WI38 (cell line): ENCODE measurements at regions not wholly inside any gene's neighbourhood (a gene's known extent, or its start where the extent isn't known, plus 50 kb on each side); places are given as distances from the start of the nearest gene placed in this dataset.

Experiments used
- H3K4me3 ChIP-seq: 2 replicates; pipeline ENCODE4 v1.5.1; 2011; ENCODE audit warnings: low read depth, mild to moderate bottlenecking, control low read depth, low read length
- TF ChIP-seq, protein P1 (sequence below): IDR thresholded peaks from 2 replicates; pipeline ENCODE4 v1.5.1; 2012; ENCODE audit warnings: low read depth, mild to moderate bottlenecking, control low read depth, low read length

GRCh38 chr6:50214937-50215336 is 165.2 kb upstream of the DEFB112 start:
- TF ChIP-seq, protein P1, sequence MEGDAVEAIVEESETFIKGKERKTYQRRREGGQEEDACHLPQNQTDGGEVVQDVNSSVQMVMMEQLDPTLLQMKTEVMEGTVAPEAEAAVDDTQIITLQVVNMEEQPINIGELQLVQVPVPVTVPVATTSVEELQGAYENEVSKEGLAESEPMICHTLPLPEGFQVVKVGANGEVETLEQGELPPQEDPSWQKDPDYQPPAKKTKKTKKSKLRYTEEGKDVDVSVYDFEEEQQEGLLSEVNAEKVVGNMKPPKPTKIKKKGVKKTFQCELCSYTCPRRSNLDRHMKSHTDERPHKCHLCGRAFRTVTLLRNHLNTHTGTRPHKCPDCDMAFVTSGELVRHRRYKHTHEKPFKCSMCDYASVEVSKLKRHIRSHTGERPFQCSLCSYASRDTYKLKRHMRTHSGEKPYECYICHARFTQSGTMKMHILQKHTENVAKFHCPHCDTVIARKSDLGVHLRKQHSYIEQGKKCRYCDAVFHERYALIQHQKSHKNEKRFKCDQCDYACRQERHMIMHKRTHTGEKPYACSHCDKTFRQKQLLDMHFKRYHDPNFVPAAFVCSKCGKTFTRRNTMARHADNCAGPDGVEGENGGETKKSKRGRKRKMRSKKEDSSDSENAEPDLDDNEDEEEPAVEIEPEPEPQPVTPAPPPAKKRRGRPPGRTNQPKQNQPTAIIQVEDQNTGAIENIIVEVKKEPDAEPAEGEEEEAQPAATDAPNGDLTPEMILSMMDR: no peak
- H3K4me3 ChIP-seq: no peak overlapping the region

DNA sequence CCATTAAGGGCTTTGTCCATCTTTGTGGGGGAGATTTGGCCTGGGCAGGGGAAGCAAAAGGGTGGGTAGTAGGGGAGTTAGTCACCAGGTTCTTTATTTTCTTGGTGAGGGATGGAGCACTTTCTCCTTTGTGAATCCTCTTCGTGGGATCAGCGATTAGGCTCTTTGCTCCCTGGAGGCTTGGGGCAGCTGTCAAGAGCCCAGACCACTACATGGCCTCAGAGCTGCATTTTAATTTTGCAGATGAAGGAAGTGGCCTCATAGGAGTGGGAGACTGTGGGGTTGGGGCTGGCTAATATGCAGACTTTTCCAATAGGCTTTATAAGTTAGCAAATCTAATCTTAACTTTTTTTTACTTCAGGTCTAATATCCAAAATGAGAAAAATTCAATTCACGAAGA is 168.1 kb upstream of the DEFB112 start:
- TF ChIP-seq, protein P1: no peak
- H3K4me3 ChIP-seq: no peak overlapping the region

- no peak overlapping the region for H3K4me3 ChIP-seq
- TF ChIP-seq, protein P1: no peak
These were observed 186.4 kb upstream of the DEFB112 start for GRCh38 chr6:50236164-50236563.

GRCh38 chr6:50239853-50240252 is 190.1 kb upstream of the DEFB112 start:
- H3K4me3 ChIP-seq: no peak overlapping the region

GRCh38 chr6:50240986-50241385 is 191.3 kb upstream of the DEFB112 start:
- TF ChIP-seq, protein P1: no peak
- no peak overlapping the region for H3K4me3 ChIP-seq

More at GRCh38 chr6:50239853-50240252, 190.1 kb upstream of the DEFB112 start:
- TF ChIP-seq, protein P1: no peak

DNA sequence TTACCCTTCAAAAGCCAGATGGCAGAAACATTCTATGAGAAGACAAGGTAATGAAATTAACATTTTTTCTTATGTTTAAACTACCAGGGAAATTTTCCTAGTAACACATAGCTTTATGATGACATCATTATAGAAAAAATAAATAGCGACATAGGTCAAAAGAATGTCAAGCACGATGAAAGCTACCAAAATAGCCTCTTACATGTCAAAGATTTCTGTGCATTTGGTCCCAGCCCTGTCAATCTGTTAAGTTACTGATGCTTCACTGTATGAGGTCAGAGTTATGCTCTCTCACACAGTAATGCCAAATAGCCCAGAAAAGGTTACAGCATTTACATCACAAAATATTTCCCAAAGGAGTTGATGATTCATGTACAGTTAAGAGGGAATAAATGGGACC is 199.8 kb upstream of the DEFB112 start:
- no peak overlapping the region for H3K4me3 ChIP-seq
- TF ChIP-seq, protein P1: no peak

DNA sequence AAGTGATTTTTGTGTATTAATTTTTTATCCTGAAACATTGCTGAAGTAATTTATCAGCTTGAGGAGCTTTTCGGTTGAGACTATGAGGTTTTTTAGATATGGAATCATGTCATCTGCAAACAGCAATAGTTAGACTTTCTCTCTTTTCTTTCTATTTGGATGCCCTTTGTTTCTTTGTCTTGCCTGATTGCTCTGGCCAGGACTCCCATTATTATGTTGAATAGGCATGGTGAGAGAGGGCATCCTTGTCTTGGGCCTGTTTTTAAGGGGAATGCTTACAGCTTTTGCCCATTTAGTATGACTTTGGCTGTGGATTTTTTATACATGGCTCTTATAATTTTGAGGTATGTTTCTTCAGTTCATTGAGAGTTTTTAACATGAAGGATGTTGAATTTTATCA is 207.6 kb upstream of the DEFB112 start:
- H3K4me3 ChIP-seq: no peak overlapping the region
- TF ChIP-seq, protein P1: no peak
